Activated CD4-positive, CD25-positive, alpha-beta regulatory T cell treated with anti-CD3 and anti-CD28 coated beads, Interleukin-2, amount 50 U/mL, for 24 hours (primary cell): ENCODE measurements at regions not wholly inside any gene's neighbourhood (a gene's known extent, or its start where the extent isn't known, plus 50 kb on each side); places are given as distances from the start of the nearest gene placed in this dataset.
"Not testable (repeated sequence)": the region's sequence is repeated elsewhere in the genome, so short reads cannot be mapped to it uniquely, and the experiment has no call there.

Experiments
- ATAC-seq, 2 donors: fragments of 150-1000 bp; cut with Tn5 transposase; one replicate each; pipeline ENCODE4 v1.10.0; 2021; ENCODE audit warnings: mild to moderate bottlenecking in 1 of 2, moderate library complexity in 1 of 2

GRCh38 chr1:244301595-244302130 is 150.0 kb downstream of the ADSS2 start:
- no peak for ATAC-seq

- no peak for ATAC-seq
These were observed 148.7 kb downstream of the ADSS2 start for GRCh38 chr1:244302876-244303609.

- no peak for ATAC-seq
These were observed 148.1 kb downstream of the ADSS2 start for GRCh38 chr1:244303610-244303969.

- ATAC-seq = no peak
These were observed 147.6 kb downstream of the ADSS2 start for GRCh38 chr1:244304156-244304555.

- ATAC-seq = no peak
These were observed 147.1 kb downstream of the ADSS2 start for GRCh38 chr1:244304656-244305055.

- ATAC-seq = no peak
These were observed 145.8 kb downstream of the ADSS2 start for GRCh38 chr1:244305776-244306341.

- ATAC-seq = no peak
These were observed 145.2 kb downstream of the ADSS2 start for GRCh38 chr1:244306544-244306943.

- not testable (repeated sequence) for ATAC-seq
These were observed 142.5 kb downstream of the ADSS2 start for GRCh38 chr1:244309191-244309590.

GRCh38 chr1:244311784-244312532 is 139.8 kb downstream of the ADSS2 start:
- no peak for ATAC-seq

- no peak for ATAC-seq
These were observed 138.4 kb downstream of the ADSS2 start for GRCh38 chr1:244313346-244313745.

GRCh38 chr1:244314921-244315559 is 136.7 kb downstream of the ADSS2 start:
- no peak for ATAC-seq

GRCh38 chr1:244315996-244316395 is 135.7 kb downstream of the ADSS2 start:
- ATAC-seq = no peak

- ATAC-seq = no peak
These were observed 135.3 kb downstream of the ADSS2 start for GRCh38 chr1:244316407-244316806.

GRCh38 chr1:244316986-244317655 is 134.6 kb downstream of the ADSS2 start:
- no peak for ATAC-seq

- ATAC-seq = no peak
These were observed 133.6 kb downstream of the ADSS2 start for GRCh38 chr1:244318078-244318477.

GRCh38 chr1:244318512-244318911 is 133.2 kb downstream of the ADSS2 start:
- ATAC-seq = no peak

- peak; percentile 76 to 90 for ATAC-seq
These were observed 132.2 kb downstream of the ADSS2 start for GRCh38 chr1:244319283-244320132.

GRCh38 chr1:244322181-244322580 is 129.5 kb downstream of the ADSS2 start:
- no peak for ATAC-seq

- ATAC-seq = peak; percentile 14 to 21
These were observed 128.8 kb downstream of the ADSS2 start for GRCh38 chr1:244322791-244323521.

GRCh38 chr1:244324176-244324883 is 127.4 kb downstream of the ADSS2 start:
- ATAC-seq = no peak
